ENCODE measurements at regions not wholly inside any gene's neighbourhood (a gene's known extent, or its start where the extent isn't known, plus 50 kb on each side); places are given as distances from the start of the nearest gene placed in this dataset.

- TF ChIP-seq ELF4 (IDR thresholded peaks at IDR 0.05) (no peak), FOXK2 (IDR thresholded peaks at IDR 0.05) (no peak), SUZ12 (IDR thresholded peaks at IDR 0.05) (no peak), FOXM1 (IDR thresholded peaks at IDR 0.05; ENCODE audit: borderline replicate concordance) (no peak), TARDBP (IDR thresholded peaks at IDR 0.05) (no peak), ARNT (IDR thresholded peaks at IDR 0.05) (no peak), CTBP1 (IDR thresholded peaks at IDR 0.05; ENCODE audit: borderline replicate concordance) (no peak), LEF1 (IDR thresholded peaks at IDR 0.05; ENCODE audit: borderline replicate concordance) (no peak), SP1 (IDR thresholded peaks at IDR 0.05) (no peak), NFRKB (IDR thresholded peaks at IDR 0.05) (no peak), HDGF (IDR thresholded peaks at IDR 0.05; ENCODE audit: borderline replicate concordance) (no peak), BHLHE40 (IDR thresholded peaks at IDR 0.05; ENCODE audit: borderline replicate concordance) (no peak), L3MBTL2 (conservative IDR thresholded peaks at IDR 0.05) (no peak), FOXA1 (IDR thresholded peaks at IDR 0.05) (no peak)
These were observed 79.3 kb upstream of the TBC1D3K start for GRCh38 chr17:37844977-37845293.
